HepG2 (cell line): ENCODE measurements at regions not wholly inside any gene's neighbourhood (a gene's known extent, or its start where the extent isn't known, plus 50 kb on each side); places are given as distances from the start of the nearest gene placed in this dataset.

Experiments used
- ATAC-seq: fragments of 200-7000 bp; cut with Tn5 transposase; 3 replicates; pipeline ENCODE4 v1.9.1; 2020; ENCODE audit warnings: mild to moderate bottlenecking, moderate library complexity
- BruUV-seq: library from RNA; stranded (reverse); fragments of 400-500 nt; replicated peaks from 2 replicates; lab custom pipeline; 2021; lab: Mats Ljungman, UMichigan
- CTCF ChIA-PET: fragments of 300-600 bp; formaldehyde crosslinking; extraction: SDS; loops from one replicate; lab custom pipeline; 2021; ENCODE audit warnings: low total read pairs, inconsistent platforms, low intra/inter-chr PET ratio; lab: Yijun Ruan, JAX
- POLR2A ChIA-PET: fragments of 350-600 bp; sonication (Branson Sonifier 250); formaldehyde crosslinking; loops from one replicate; lab custom pipeline; 2020; ENCODE audit warnings: antibody characterized with exemption, inconsistent platforms; lab: Yijun Ruan, JAX
- DNase-seq: peaks from one replicate; pipeline ENCODE4 v3.0.0-alpha.2; 2015; ENCODE audit warnings: low spot score
- FAIRE-seq: peaks from 3 replicates; lab custom pipeline; 2011; peaks lifted over from hg19 to GRCh38; lab: Jason Lieb, UNC
- H2AFZ ChIP-seq: one replicate; pipeline ENCODE4 v1.6.1; 2011; ENCODE audit warnings: low read length, inconsistent platforms
- H3K27ac ChIP-seq: fragments of 300-600 bp; 3 replicates; pipeline ENCODE4 v1.8.0; 2011; ENCODE audit warnings: mixed run types, mild to moderate bottlenecking, mixed read lengths, low read length, inconsistent platforms; ENCODE audit not compliant: insufficient read depth; ENCODE audit errors: extremely low read length
- H3K27me3 ChIP-seq, 2 experiments: fragments of 200-600 bp in 1 of 2; 2 replicates in 1 of 2; 3 replicates in 1 of 2; pipeline versions ENCODE4 v1.6.0 to v1.8.0; 2011; ENCODE audit warnings: low read length in 2 of 2, mild to moderate bottlenecking in 2 of 2, moderate library complexity in 2 of 2, inconsistent platforms in 1 of 2; ENCODE audit not compliant: insufficient read depth in 2 of 2, control insufficient read depth in 1 of 2
- H3K36me3 ChIP-seq, 2 experiments: fragments of 200-600 bp in 1 of 2; replicated peaks in 1 of 2; 2 replicates in 1 of 2; 3 replicates in 1 of 2; pipeline versions ENCODE4 v1.5.1 to v1.8.0; 2011; ENCODE audit warnings: low read length in 2 of 2, inconsistent platforms in 1 of 2; ENCODE audit not compliant: insufficient read depth in 2 of 2, control insufficient read depth in 1 of 2
- H3K4me1 ChIP-seq: 2 replicates; pipeline ENCODE4 v1.5.1; 2012; ENCODE audit warnings: low read length, inconsistent platforms; ENCODE audit not compliant: insufficient read depth
- H3K4me2 ChIP-seq: 2 replicates; pipeline ENCODE4 v1.6.0; 2011; ENCODE audit warnings: low read depth, low read length, inconsistent platforms
- H3K4me3 ChIP-seq, 3 experiments: fragments of 200-600 bp in 1 of 3; sonication (generic), shearing (Covaris generic) in 1 of 3; replicated peaks in 1 of 3; 2 replicates each; pipeline ENCODE4 v1.5.1; 2011 to 2016; ENCODE audit warnings: low read length in 3 of 3, inconsistent platforms in 2 of 3, low read depth in 2 of 3, mild to moderate bottlenecking in 2 of 3, control low read depth in 1 of 3, mixed read lengths in 1 of 3; ENCODE audit not compliant: insufficient read depth in 1 of 3
- H3K79me2 ChIP-seq: one replicate; pipeline ENCODE4 v1.6.1; 2011; ENCODE audit warnings: low read length, inconsistent platforms; ENCODE audit not compliant: insufficient read depth
- H3K9ac ChIP-seq: 2 replicates; pipeline ENCODE4 v1.6.0; 2011; ENCODE audit warnings: mild to moderate bottlenecking, low read depth, low read length, inconsistent platforms; ENCODE audit not compliant: insufficient read depth
- H3K9me3 ChIP-seq: 2 replicates; pipeline ENCODE4 v1.5.1; 2012; ENCODE audit warnings: mild to moderate bottlenecking, low read length
- H4K20me1 ChIP-seq: 2 replicates; pipeline ENCODE4 v1.6.0; 2011; ENCODE audit warnings: inconsistent platforms, mild to moderate bottlenecking, low read length, moderate library complexity; ENCODE audit not compliant: insufficient read depth
- CBFB ChIP-seq: sonication (generic); formaldehyde crosslinking; IDR thresholded peaks from 2 replicates; pipeline ENCODE4 v1.4.0; 2020; ENCODE audit warnings: missing genetic modification reagents
- ELF3 ChIP-seq: IDR thresholded peaks from 2 replicates; pipeline ENCODE4 v1.6.1; 2016; ENCODE audit warnings: missing genetic modification reagents, missing compliant biosample characterization
- FOXJ3 ChIP-seq: sonication (generic); formaldehyde crosslinking; IDR thresholded peaks from 2 replicates; pipeline ENCODE4 v1.4.0; 2020; ENCODE audit warnings: missing genetic modification reagents, mild to moderate bottlenecking, borderline replicate concordance
- HMGXB3 ChIP-seq: sonication (generic); formaldehyde crosslinking; IDR thresholded peaks from 2 replicates; pipeline ENCODE4 v1.4.0; 2020; ENCODE audit warnings: missing genetic modification reagents, borderline replicate concordance
- IKZF4 ChIP-seq: sonication (generic); formaldehyde crosslinking; IDR thresholded peaks from 2 replicates; pipeline ENCODE4 v1.5.1; 2020; ENCODE audit warnings: borderline replicate concordance, mild to moderate bottlenecking, low read depth, missing genetic modification reagents; ENCODE audit errors: not compliant biosample characterization
- MNT ChIP-seq: fragments of 450-650 bp; IDR thresholded peaks from 2 replicates; pipeline ENCODE4 v1.6.1; 2016
- NFKBIZ ChIP-seq: IDR thresholded peaks from 2 replicates; pipeline ENCODE4 v1.6.1; 2018; ENCODE audit warnings: missing genetic modification reagents, missing compliant biosample characterization
- NR1H2 ChIP-seq: sonication (generic); formaldehyde crosslinking; IDR thresholded peaks from 2 replicates; pipeline ENCODE4 v1.8.1; 2022; ENCODE audit warnings: low read depth, missing genetic modification reagents, borderline replicate concordance
- PLRG1 ChIP-seq: fragments of 450-650 bp; conservative IDR thresholded peaks from 2 replicates; pipeline ENCODE4 v1.6.1; 2016
- PRPF4 ChIP-seq: fragments of 200-400 bp; formaldehyde crosslinking; IDR thresholded peaks from 2 replicates; pipeline ENCODE4 v1.6.1; 2016; ENCODE audit warnings: low read length, low read depth; ENCODE audit not compliant: poor library complexity, severe bottlenecking
- SATB2 ChIP-seq: sonication (generic); formaldehyde crosslinking; IDR thresholded peaks from 2 replicates; pipeline ENCODE4 v1.5.0; 2020; ENCODE audit warnings: missing genetic modification reagents
- SKI ChIP-seq: fragments of 450-650 bp; IDR thresholded peaks from one replicate; pipeline ENCODE4 v1.6.1; 2018; ENCODE audit warnings: mild to moderate bottlenecking; ENCODE audit not compliant: partially characterized antibody
- TAF15 ChIP-seq: fragments of 200-400 bp; formaldehyde crosslinking; IDR thresholded peaks from one replicate; pipeline ENCODE4 v1.6.1; 2018; ENCODE audit warnings: mild to moderate bottlenecking, low read depth, low read length; ENCODE audit not compliant: poor library complexity, severe bottlenecking
- ZC3H13 ChIP-seq: sonication (generic); formaldehyde crosslinking; IDR thresholded peaks from 2 replicates; pipeline ENCODE4 v1.8.1; 2023; ENCODE audit warnings: mild to moderate bottlenecking, missing genetic modification reagents, moderate library complexity
- ZNF12 ChIP-seq: sonication (generic); formaldehyde crosslinking; IDR thresholded peaks from 2 replicates; pipeline ENCODE4 v1.5.0; 2020; ENCODE audit warnings: missing genetic modification reagents
- ZNF160 ChIP-seq: sonication (generic); formaldehyde crosslinking; IDR thresholded peaks from 2 replicates; pipeline ENCODE4 v1.8.0; 2022; ENCODE audit warnings: mild to moderate bottlenecking, inconsistent platforms, missing genetic modification reagents
- ZNF616 ChIP-seq: sonication (generic); formaldehyde crosslinking; IDR thresholded peaks from 2 replicates; pipeline ENCODE4 v1.5.0; 2020; ENCODE audit warnings: low read depth, mild to moderate bottlenecking, missing genetic modification reagents
- ZNF761 ChIP-seq: sonication (generic); formaldehyde crosslinking; conservative IDR thresholded peaks from 2 replicates; pipeline ENCODE4 v1.4.0; 2020; ENCODE audit warnings: mild to moderate bottlenecking, missing genetic modification reagents
- WGBS: methylation state at CpG from one replicate; pipeline ENCODE4 v1.1.6; 2017; ENCODE audit warnings: low lambda C conversion rate; 5-methylcytosine and 5-hydroxymethylcytosine counted together
- in situ Hi-C: cut with HindIII; loops from 2 replicates; pipeline ENCODE4 v1.10.0; 2017; ENCODE audit warnings: low pct_unique_long_range_greater_than_20kb; ENCODE audit not compliant: extremely low pct_ligation_motif_present
- intact Hi-C: fragments of 100-400 bp; cut with micrococcal nuclease; formaldehyde crosslinking; loops from one replicate; pipeline ENCODE4 v1.10.0; 2022; ENCODE audit not compliant: unreplicated experiment
- TF ChIP-seq, protein P1 (sequence below): sonication (generic); IDR thresholded peaks from 2 replicates; pipeline ENCODE4 v1.6.1; 2016; ENCODE audit warnings: low read depth, borderline replicate concordance

GRCh38 chr22:27470169-27470772 is 331.3 kb downstream of the MN1 start:
- no peaks in the 10 kb centered on the region for H4K20me1 ChIP-seq
- in situ Hi-C loops = no loop called here
- ATAC-seq = no peak

More at GRCh38 chr22:27470169-27470772, 331.3 kb downstream of the MN1 start:
- Histone ChIP-seq H3K79me2 (no peaks in the 10 kb centered on the region), H3K4me2 (no peak overlapping the region), H3K9me3 (no peaks in the 10 kb centered on the region), H3K4me3 (no peak overlapping the region), H3K27me3 (peaks cover 2 to 5% of the 10 kb centered on the region in 2 experiments; a peak in 2 of 5 replicates), H3K36me3 (no peaks in the 10 kb centered on the region), H3K27ac (no peak overlapping the region), H2AFZ (no peak overlapping the region), H3K4me1 (no peaks in the 10 kb centered on the region), H3K9ac (no peak overlapping the region)
- ChIA-PET CTCF (no interaction called here), POLR2A (no interaction called here)
- no peak for DNase-seq
- intact Hi-C loops = no loop called here
- BruUV-seq = no TSS peak
- WGBS = 15% methylated on average over 2 of the region's 2 CpGs
- FAIRE-seq = no peak
- no peak for TF ChIP-seq ELF3 (CRISPR knock-in tag)
- no peak for TF ChIP-seq NR1H2 (CRISPR knock-in tag)
- no peak for TF ChIP-seq NFKBIZ (CRISPR knock-in tag)
- no peak for TF ChIP-seq SATB2 (CRISPR knock-in tag)
- no peak for TF ChIP-seq MNT
- TF ChIP-seq CBFB (CRISPR knock-in tag) = no peak
- TF ChIP-seq ZNF761 (CRISPR knock-in tag) = no peak
- no peak for TF ChIP-seq IKZF4 (CRISPR knock-in tag)
- TF ChIP-seq, protein P1, sequence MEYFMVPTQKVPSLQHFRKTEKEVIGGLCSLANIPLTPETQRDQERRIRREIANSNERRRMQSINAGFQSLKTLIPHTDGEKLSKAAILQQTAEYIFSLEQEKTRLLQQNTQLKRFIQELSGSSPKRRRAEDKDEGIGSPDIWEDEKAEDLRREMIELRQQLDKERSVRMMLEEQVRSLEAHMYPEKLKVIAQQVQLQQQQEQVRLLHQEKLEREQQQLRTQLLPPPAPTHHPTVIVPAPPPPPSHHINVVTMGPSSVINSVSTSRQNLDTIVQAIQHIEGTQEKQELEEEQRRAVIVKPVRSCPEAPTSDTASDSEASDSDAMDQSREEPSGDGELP = no peak
- no peak for TF ChIP-seq PLRG1
- TF ChIP-seq FOXJ3 (CRISPR knock-in tag) = no peak
- no peak for TF ChIP-seq TAF15
- no peak for TF ChIP-seq ZC3H13 (CRISPR knock-in tag)
- TF ChIP-seq ZNF12 (CRISPR knock-in tag) = no peak
- TF ChIP-seq ZNF160 = no peak
- no peak for TF ChIP-seq ZNF616 (CRISPR knock-in tag)
- TF ChIP-seq SKI = no peak
- TF ChIP-seq PRPF4 = no peak
- TF ChIP-seq HMGXB3 (CRISPR knock-in tag) = no peak
